CD4-positive, alpha-beta T cell treated with Interleukin-15 for 4 hours (primary cell): ENCODE measurements at regions not wholly inside any gene's neighbourhood (a gene's known extent, or its start where the extent isn't known, plus 50 kb on each side); places are given as distances from the start of the nearest gene placed in this dataset.

Experiments used
- DNase-seq: peaks from one replicate; pipeline ENCODE4 v3.0.0-alpha.2; 2020; ENCODE audit warnings: low spot score

GRCh38 chr4:116427666-116428065, 657.7 kb downstream of the TRAM1L1 start:
- DNase-seq = no peak

GRCh38 chr4:116413222-116413621, 672.2 kb downstream of the TRAM1L1 start:
- DNase-seq = no peak

GRCh38 chr4:116401293-116401692, 684.1 kb downstream of the TRAM1L1 start:
- DNase-seq = no peak

- DNase-seq = no peak
Measured at GRCh38 chr4:116400480-116400879, 684.9 kb downstream of the TRAM1L1 start.

GRCh38 chr4:116397714-116398113, 687.7 kb downstream of the TRAM1L1 start:
- DNase-seq = no peak

- no peak for DNase-seq
Measured at GRCh38 chr4:116397291-116397690, 688.1 kb downstream of the TRAM1L1 start.

GRCh38 chr4:116395408-116395807, 690.0 kb downstream of the TRAM1L1 start:
- DNase-seq = no peak

GRCh38 chr4:116391020-116391419, 694.4 kb downstream of the TRAM1L1 start:
- DNase-seq = no peak

GRCh38 chr4:116389139-116389538, 696.2 kb downstream of the TRAM1L1 start:
- no peak for DNase-seq

GRCh38 chr4:116387937-116388474, 697.4 kb downstream of the TRAM1L1 start:
- DNase-seq = no peak

GRCh38 chr4:116386856-116387255, 698.5 kb downstream of the TRAM1L1 start:
- no peak for DNase-seq

- DNase-seq = no peak
Measured at GRCh38 chr4:116385583-116385982, 699.8 kb downstream of the TRAM1L1 start.

- DNase-seq = no peak
Measured at GRCh38 chr4:116374815-116375214, 710.6 kb downstream of the TRAM1L1 start.

- no peak for DNase-seq
Measured at GRCh38 chr4:116362583-116362982, 722.8 kb downstream of the TRAM1L1 start.

GRCh38 chr4:116361790-116362189, 723.6 kb downstream of the TRAM1L1 start:
- no peak for DNase-seq

- peak; percentile 17 for DNase-seq
Measured at GRCh38 chr4:116358633-116359222, 726.6 kb downstream of the TRAM1L1 start.

GRCh38 chr4:116357758-116358157, 727.6 kb downstream of the TRAM1L1 start:
- DNase-seq = no peak

GRCh38 chr4:116346750-116347149, 738.6 kb downstream of the TRAM1L1 start:
- no peak for DNase-seq

- no peak for DNase-seq
Measured at GRCh38 chr4:116343809-116344208, 741.6 kb downstream of the TRAM1L1 start.

- DNase-seq = no peak
Measured at GRCh38 chr4:116342143-116342542, 743.2 kb downstream of the TRAM1L1 start.

GRCh38 chr4:116332508-116332907, 752.9 kb downstream of the TRAM1L1 start:
- DNase-seq = no peak

- DNase-seq = no peak
Measured at GRCh38 chr4:116328261-116328860, 757.0 kb downstream of the TRAM1L1 start.

- DNase-seq = no peak
Measured at GRCh38 chr4:116323606-116324005, 761.8 kb downstream of the TRAM1L1 start.

- no peak for DNase-seq
Measured at GRCh38 chr4:116321471-116321870, 763.9 kb downstream of the TRAM1L1 start.
